HG03280 (cell line): ENCODE measurements at regions not wholly inside any gene's neighbourhood (a gene's known extent, or its start where the extent isn't known, plus 50 kb on each side); places are given as distances from the start of the nearest gene placed in this dataset.
"Not testable (repeated sequence)": the region's sequence is repeated elsewhere in the genome, so short reads cannot be mapped to it uniquely, and the experiment has no call there.

ENCODE experiments used
- ATAC-seq: cut with Tn5 transposase; IDR thresholded peaks from one replicate; pipeline ENCODE4 v1.9.1; 2021; ENCODE audit warnings: mild to moderate bottlenecking, moderate library complexity; ENCODE audit not compliant: unreplicated experiment

GRCh38 chr6:9744119-9744518, 670.8 kb downstream of the TFAP2A start:
- ATAC-seq: no peak

GRCh38 chr6:9732056-9732455, 682.8 kb downstream of the TFAP2A start:
- no peak for ATAC-seq

- not testable (repeated sequence) for ATAC-seq
Measured at GRCh38 chr6:9725776-9726175, 689.1 kb downstream of the TFAP2A start.

GRCh38 chr6:9717568-9717967, 697.3 kb downstream of the TFAP2A start:
- ATAC-seq: no peak

- ATAC-seq: no peak
Measured at GRCh38 chr6:9711365-9711764, 703.5 kb downstream of the TFAP2A start.

- no peak for ATAC-seq
Measured at GRCh38 chr6:9710574-9710973, 704.3 kb downstream of the TFAP2A start.

- no peak for ATAC-seq
Measured at GRCh38 chr6:9708600-9708999, 706.3 kb downstream of the TFAP2A start.

- ATAC-seq: no peak
Measured at GRCh38 chr6:9704989-9705388, 709.9 kb downstream of the TFAP2A start.

- no peak for ATAC-seq
Measured at GRCh38 chr6:9702914-9703313, 712.0 kb downstream of the TFAP2A start.

- ATAC-seq: no peak
Measured at GRCh38 chr6:9699888-9700287, 715.0 kb downstream of the TFAP2A start.

- no peak for ATAC-seq
Measured at GRCh38 chr6:9697263-9697931, 717.5 kb downstream of the TFAP2A start.

- ATAC-seq: no peak
Measured at GRCh38 chr6:9690388-9690787, 724.5 kb downstream of the TFAP2A start.

- ATAC-seq: not testable (repeated sequence)
Measured at GRCh38 chr6:9680727-9681126, 734.1 kb downstream of the TFAP2A start.

GRCh38 chr6:9675122-9675521, 739.8 kb downstream of the TFAP2A start:
- ATAC-seq: no peak

- ATAC-seq: no peak
Measured at GRCh38 chr6:9659848-9660247, 755.0 kb downstream of the TFAP2A start.

- ATAC-seq: no peak
Measured at GRCh38 chr6:9657994-9658393, 756.9 kb downstream of the TFAP2A start.

GRCh38 chr6:9647599-9647998, 767.3 kb downstream of the TFAP2A start:
- ATAC-seq: no peak

- no peak for ATAC-seq
Measured at GRCh38 chr6:9647071-9647445, 767.8 kb downstream of the TFAP2A start.

GRCh38 chr6:9646342-9647070, 768.4 kb downstream of the TFAP2A start:
- ATAC-seq: no peak

- no peak for ATAC-seq
Measured at GRCh38 chr6:9638861-9639260, 776.0 kb downstream of the TFAP2A start.

- no peak for ATAC-seq
Measured at GRCh38 chr6:9634776-9635175, 780.1 kb downstream of the TFAP2A start.

GRCh38 chr6:9632026-9632425, 782.8 kb downstream of the TFAP2A start:
- ATAC-seq: no peak

GRCh38 chr6:9628819-9629218, 786.1 kb downstream of the TFAP2A start:
- ATAC-seq: no peak
